Right atrium auricular region (tissue), 2 donors: ENCODE measurements at regions not wholly inside any gene's neighbourhood (a gene's known extent, or its start where the extent isn't known, plus 50 kb on each side); places are given as distances from the start of the nearest gene placed in this dataset.

Experiments used
- DNase-seq: peaks from one replicate; pipeline ENCODE4 v3.0.0-alpha.2; 2019; ENCODE audit warnings: low spot score
- H3K27ac ChIP-seq, 2 donors: fragments of 200-600 bp; sonication (generic); 1 replicate in 1 of 2; 2 replicates in 1 of 2; pipeline ENCODE4 v1.5.1; 2016 to 2019
- H3K27me3 ChIP-seq, 2 donors: fragments of 200-600 bp; sonication (generic); one replicate each; pipeline versions ENCODE4 v1.5.1 to v1.6.0; 2017 to 2019
- H3K36me3 ChIP-seq: fragments of 200-600 bp; sonication (generic); one replicate; pipeline ENCODE4 v1.5.1; 2016
- H3K4me1 ChIP-seq, 2 donors: fragments of 200-600 bp; sonication (generic); one replicate each; pipeline versions ENCODE4 v1.5.1 to v1.6.0; 2017 to 2019
- H3K4me3 ChIP-seq, 2 donors: fragments of 200-600 bp; sonication (generic); 1 replicate in 1 of 2; 2 replicates in 1 of 2; pipeline ENCODE4 v1.5.1; 2017 to 2019; ENCODE audit warnings: mild to moderate bottlenecking in 1 of 2, moderate library complexity in 1 of 2
- H3K9me3 ChIP-seq, 2 donors: fragments of 200-600 bp; sonication (generic); one replicate each; pipeline ENCODE4 v1.5.1; 2019
- TF ChIP-seq, protein P1 (sequence below), 2 donors: fragments of 200-600 bp; sonication (generic); IDR thresholded peaks; one replicate each; pipeline ENCODE4 v1.5.1; 2019; ENCODE audit warnings: antibody characterized with exemption in 2 of 2

- H3K4me3 ChIP-seq: no peak overlapping the region
- no peak overlapping the region for H3K27ac ChIP-seq
- TF ChIP-seq, protein P1, sequence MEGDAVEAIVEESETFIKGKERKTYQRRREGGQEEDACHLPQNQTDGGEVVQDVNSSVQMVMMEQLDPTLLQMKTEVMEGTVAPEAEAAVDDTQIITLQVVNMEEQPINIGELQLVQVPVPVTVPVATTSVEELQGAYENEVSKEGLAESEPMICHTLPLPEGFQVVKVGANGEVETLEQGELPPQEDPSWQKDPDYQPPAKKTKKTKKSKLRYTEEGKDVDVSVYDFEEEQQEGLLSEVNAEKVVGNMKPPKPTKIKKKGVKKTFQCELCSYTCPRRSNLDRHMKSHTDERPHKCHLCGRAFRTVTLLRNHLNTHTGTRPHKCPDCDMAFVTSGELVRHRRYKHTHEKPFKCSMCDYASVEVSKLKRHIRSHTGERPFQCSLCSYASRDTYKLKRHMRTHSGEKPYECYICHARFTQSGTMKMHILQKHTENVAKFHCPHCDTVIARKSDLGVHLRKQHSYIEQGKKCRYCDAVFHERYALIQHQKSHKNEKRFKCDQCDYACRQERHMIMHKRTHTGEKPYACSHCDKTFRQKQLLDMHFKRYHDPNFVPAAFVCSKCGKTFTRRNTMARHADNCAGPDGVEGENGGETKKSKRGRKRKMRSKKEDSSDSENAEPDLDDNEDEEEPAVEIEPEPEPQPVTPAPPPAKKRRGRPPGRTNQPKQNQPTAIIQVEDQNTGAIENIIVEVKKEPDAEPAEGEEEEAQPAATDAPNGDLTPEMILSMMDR (IDR thresholded peaks at IDR 0.05): no peak
- no peaks in the 10 kb centered on the region for H3K9me3 ChIP-seq
- no peak for DNase-seq
- no peaks in the 10 kb centered on the region for H3K27me3 ChIP-seq
- H3K36me3 ChIP-seq: no peaks in the 10 kb centered on the region
- H3K4me1 ChIP-seq: no peaks in the 10 kb centered on the region
Observed at GRCh38 chr3:162810776-162811175, 1314.2 kb downstream of the OTOL1 start.

DNA sequence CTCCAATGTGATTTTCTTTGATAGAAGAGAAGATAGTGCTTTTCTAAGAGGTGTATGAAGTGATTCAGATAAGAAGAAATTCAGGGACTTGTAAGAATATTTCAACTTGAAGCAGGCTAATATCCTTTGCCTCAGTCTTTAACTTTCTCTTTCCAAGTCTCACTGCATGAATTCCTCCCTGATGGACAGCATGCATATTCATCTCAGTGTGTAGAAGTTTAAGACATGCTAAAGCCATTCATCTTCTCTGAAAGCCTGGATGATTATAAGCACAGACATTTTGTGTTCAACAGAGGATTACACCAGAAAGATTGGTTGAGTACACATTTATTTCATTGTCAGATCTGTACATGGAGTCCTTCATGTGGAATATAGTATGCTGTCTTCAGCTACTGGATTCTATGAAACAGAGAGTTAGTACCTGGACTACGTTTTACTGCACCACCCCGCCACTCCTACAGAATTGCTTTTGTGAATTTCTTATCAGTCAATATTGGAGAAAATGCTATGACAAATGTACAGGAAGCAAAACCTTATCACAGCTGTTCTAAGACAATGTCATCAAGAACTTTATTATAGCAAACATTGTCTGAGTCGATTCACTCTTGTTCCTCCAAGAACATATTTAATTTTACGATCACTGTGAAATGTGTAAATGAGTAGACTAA is 1346.1 kb downstream of the OTOL1 start:
- Histone ChIP-seq H3K36me3 (no peaks in the 10 kb centered on the region), H3K4me1 (no peaks in the 10 kb centered on the region), H3K27me3 (no peaks in the 10 kb centered on the region), H3K4me3 (no peak overlapping the region), H3K27ac (no peak overlapping the region), H3K9me3 (no peaks in the 10 kb centered on the region)
- TF ChIP-seq, protein P1 (IDR thresholded peaks at IDR 0.05): no peak
- DNase-seq: no peak

GRCh38 chr3:162845918-162846317 is 1349.3 kb downstream of the OTOL1 start:
- Histone ChIP-seq H3K27ac (no peak overlapping the region), H3K4me3 (no peak overlapping the region), H3K27me3 (no peaks in the 10 kb centered on the region), H3K4me1 (no peaks in the 10 kb centered on the region), H3K36me3 (no peaks in the 10 kb centered on the region), H3K9me3 (no peaks in the 10 kb centered on the region)
- DNase-seq: no peak
- TF ChIP-seq, protein P1 (IDR thresholded peaks at IDR 0.05): no peak

- no peak for DNase-seq
- TF ChIP-seq, protein P1 (IDR thresholded peaks at IDR 0.05): no peak
Observed at GRCh38 chr3:162847511-162847910, 1350.9 kb downstream of the OTOL1 start.

DNA sequence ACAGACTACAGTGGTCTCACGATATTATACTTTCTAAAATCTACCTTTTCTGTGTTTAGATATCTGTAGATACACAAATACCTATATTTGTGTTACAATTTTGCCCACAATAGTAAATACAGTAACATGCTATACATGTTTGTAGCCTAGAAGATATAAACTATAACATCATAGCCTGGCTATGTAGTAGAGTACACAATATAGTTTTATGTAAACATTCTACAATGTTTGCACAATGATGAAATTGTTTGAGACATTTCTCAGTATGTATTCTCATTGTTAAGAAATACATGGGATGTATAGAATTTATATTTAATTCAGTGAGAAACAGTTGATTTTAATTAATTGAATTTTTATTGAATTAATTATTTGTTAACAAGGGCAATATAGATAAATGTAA is 1367.0 kb downstream of the OTOL1 start:
- no peak for DNase-seq
- Histone ChIP-seq H3K27ac (no peak overlapping the region), H3K9me3 (no peaks in the 10 kb centered on the region), H3K27me3 (no peaks in the 10 kb centered on the region), H3K4me1 (no peaks in the 10 kb centered on the region), H3K36me3 (no peaks in the 10 kb centered on the region), H3K4me3 (no peak overlapping the region)
- TF ChIP-seq, protein P1 (IDR thresholded peaks at IDR 0.05): no peak

More at GRCh38 chr3:162847511-162847910, 1350.9 kb downstream of the OTOL1 start:
- Histone ChIP-seq H3K4me3 (no peak overlapping the region), H3K27me3 (no peaks in the 10 kb centered on the region), H3K27ac (no peak overlapping the region), H3K9me3 (no peaks in the 10 kb centered on the region), H3K36me3 (no peaks in the 10 kb centered on the region), H3K4me1 (no peaks in the 10 kb centered on the region)

DNA sequence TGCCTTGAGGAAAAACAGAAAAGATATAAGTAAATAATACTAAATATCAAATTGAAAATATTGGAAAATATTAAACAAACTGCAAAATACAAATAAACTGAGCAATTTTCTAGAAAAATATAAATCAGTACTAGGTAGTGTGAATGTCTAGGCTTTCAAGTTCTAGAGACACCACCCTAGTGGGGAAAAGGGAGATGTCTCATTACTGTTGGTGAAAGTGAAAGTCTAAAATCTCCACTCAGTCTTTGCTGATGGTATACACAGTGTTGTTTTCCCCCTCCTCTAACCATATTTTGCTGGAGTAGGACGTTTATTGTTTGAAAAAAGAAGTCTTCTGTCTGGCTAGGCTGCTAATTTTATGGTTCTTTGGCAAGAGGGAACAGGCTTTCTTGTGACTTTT is 1368.9 kb downstream of the OTOL1 start:
- Histone ChIP-seq H3K36me3 (no peaks in the 10 kb centered on the region), H3K4me1 (no peaks in the 10 kb centered on the region), H3K4me3 (no peak overlapping the region), H3K27ac (no peak overlapping the region), H3K9me3 (no peaks in the 10 kb centered on the region), H3K27me3 (no peaks in the 10 kb centered on the region)
- no peak for DNase-seq
- TF ChIP-seq, protein P1 (IDR thresholded peaks at IDR 0.05): no peak
